ENCODE measurements at regions not wholly inside any gene's neighbourhood (a gene's known extent, or its start where the extent isn't known, plus 50 kb on each side); places are given as distances from the start of the nearest gene placed in this dataset.

DNA sequence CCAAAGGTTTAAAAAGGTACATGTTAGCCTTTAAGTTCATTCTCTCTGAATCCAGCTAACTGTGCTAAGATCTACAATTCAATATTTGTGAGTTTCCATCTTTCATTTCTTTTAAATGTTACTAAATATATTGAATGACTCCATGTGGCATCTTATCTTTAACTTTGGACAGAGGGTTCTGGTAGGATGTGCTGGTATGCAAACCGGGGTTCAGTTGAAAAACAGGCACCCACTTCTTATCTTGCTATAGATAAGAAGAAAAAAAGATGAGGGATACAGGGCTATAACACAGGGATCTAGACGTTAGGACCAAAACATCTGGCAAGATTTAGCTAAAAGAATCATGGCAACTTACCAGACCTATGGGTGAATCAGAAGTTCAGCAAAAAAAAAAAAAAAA is 538.3 kb downstream of the EDEM1 start:
- intact Hi-C loops (cut with micrococcal nuclease) = no loop called here
- H3K36me3 Mint-ChIP-seq = no peaks in the 10 kb centered on the region
- Histone ChIP-seq H4K20me1 (ENCODE audit: insufficient read depth, low read length) (no peaks in the 10 kb centered on the region), H3K4me3 (replicated peaks in 1 of 3; ENCODE audit: low read depth in 2 of 3, low read length in 3 of 3) (no peak overlapping the region), H3K27me3 (ENCODE audit: control insufficient read depth in 2 of 2, insufficient read depth in 2 of 2, low read length in 2 of 2) (no peaks in the 10 kb centered on the region), H3K27ac (ENCODE audit: low read depth in 1 of 2, low read length in 2 of 2) (no peak overlapping the region), H3K9me3 (replicated peaks in 1 of 2; ENCODE audit: control insufficient read depth in 1 of 2, insufficient read depth in 1 of 2, low read length in 2 of 2) (no peaks in the 10 kb centered on the region), H3K36me3 (replicated peaks in 1 of 2; ENCODE audit: control insufficient read depth in 1 of 2, insufficient read depth in 2 of 2, low read length in 2 of 2) (no peaks in the 10 kb centered on the region), H3K4me2 (replicated peaks; ENCODE audit: extremely low read depth, low read length, poor library complexity, severe bottlenecking) (no peak overlapping the region), H3K9ac (ENCODE audit: insufficient read depth, low read length, poor library complexity, severe bottlenecking) (no peak overlapping the region), H2AFZ (ENCODE audit: insufficient read depth, low read depth, low read length, poor library complexity, severe bottlenecking) (no peak overlapping the region), H3K4me1 (ENCODE audit: control insufficient read depth in 1 of 2, insufficient read depth in 2 of 2, low read length in 2 of 2) (no peaks in the 10 kb centered on the region), H3K79me2 (ENCODE audit: insufficient read depth, low read length) (no peaks in the 10 kb centered on the region)
- H3K9me3 Mint-ChIP-seq = peaks cover 0 to 4% (median 0%) of the 10 kb centered on the region in 7 donors
- no CpG with 5 or more reads among the region's 2 CpGs for WGBS (ENCODE audit: insufficient coverage)
- no peak for DNase-seq
- peaks cover 15% of the 10 kb centered on the region for H3K4me1 Mint-ChIP-seq
- TF ChIP-seq, protein P1, sequence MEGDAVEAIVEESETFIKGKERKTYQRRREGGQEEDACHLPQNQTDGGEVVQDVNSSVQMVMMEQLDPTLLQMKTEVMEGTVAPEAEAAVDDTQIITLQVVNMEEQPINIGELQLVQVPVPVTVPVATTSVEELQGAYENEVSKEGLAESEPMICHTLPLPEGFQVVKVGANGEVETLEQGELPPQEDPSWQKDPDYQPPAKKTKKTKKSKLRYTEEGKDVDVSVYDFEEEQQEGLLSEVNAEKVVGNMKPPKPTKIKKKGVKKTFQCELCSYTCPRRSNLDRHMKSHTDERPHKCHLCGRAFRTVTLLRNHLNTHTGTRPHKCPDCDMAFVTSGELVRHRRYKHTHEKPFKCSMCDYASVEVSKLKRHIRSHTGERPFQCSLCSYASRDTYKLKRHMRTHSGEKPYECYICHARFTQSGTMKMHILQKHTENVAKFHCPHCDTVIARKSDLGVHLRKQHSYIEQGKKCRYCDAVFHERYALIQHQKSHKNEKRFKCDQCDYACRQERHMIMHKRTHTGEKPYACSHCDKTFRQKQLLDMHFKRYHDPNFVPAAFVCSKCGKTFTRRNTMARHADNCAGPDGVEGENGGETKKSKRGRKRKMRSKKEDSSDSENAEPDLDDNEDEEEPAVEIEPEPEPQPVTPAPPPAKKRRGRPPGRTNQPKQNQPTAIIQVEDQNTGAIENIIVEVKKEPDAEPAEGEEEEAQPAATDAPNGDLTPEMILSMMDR (IDR thresholded peaks at IDR 0.05) = no peak
- peaks cover 0 to 3% (median 0%) of the 10 kb centered on the region in 3 donors for H3K27me3 Mint-ChIP-seq (ENCODE audit: low read depth in 3 of 3)
- no peak overlapping the region for H3K4me3 Mint-ChIP-seq
- no peak overlapping the region for H3K27ac Mint-ChIP-seq

DNA sequence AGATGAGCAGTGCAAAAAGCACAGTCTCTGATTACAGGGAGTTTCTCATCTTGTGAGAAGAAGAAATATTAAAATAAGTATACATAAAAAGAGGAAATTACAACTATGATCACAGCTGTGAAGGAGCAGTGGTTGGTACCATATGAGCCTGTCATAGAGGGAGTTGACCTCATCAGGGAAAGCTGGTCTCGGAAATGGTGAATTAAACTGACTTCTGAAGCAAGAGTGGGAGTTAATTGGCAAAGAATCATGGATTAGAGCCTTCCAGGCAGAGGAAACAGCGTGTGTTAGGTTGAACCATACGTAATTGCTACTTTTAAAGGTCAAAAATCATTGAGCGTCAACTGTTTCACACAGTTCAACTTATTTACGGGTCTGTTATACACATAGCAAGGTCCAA is 539.1 kb downstream of the EDEM1 start:
- peaks cover 0 to 4% (median 0%) of the 10 kb centered on the region in 7 donors for H3K9me3 Mint-ChIP-seq
- TF ChIP-seq, protein P1 (IDR thresholded peaks at IDR 0.05) = no peak
- no peak overlapping the region for H3K4me3 Mint-ChIP-seq
- H3K4me2 ChIP-seq (replicated peaks; ENCODE audit: extremely low read depth, low read length, poor library complexity, severe bottlenecking) = no peak overlapping the region
- peaks cover 15% of the 10 kb centered on the region for H3K4me1 Mint-ChIP-seq
- no peaks in the 10 kb centered on the region for H3K4me1 ChIP-seq (ENCODE audit: control insufficient read depth in 1 of 2, insufficient read depth in 2 of 2, low read length in 2 of 2)
- H3K27ac Mint-ChIP-seq = no peak overlapping the region
- H3K36me3 ChIP-seq (replicated peaks in 1 of 2; ENCODE audit: control insufficient read depth in 1 of 2, insufficient read depth in 2 of 2, low read length in 2 of 2) = no peaks in the 10 kb centered on the region
- no peak overlapping the region for H3K9ac ChIP-seq (ENCODE audit: insufficient read depth, low read length, poor library complexity, severe bottlenecking)
- WGBS (ENCODE audit: insufficient coverage) = 80% methylated on average over 2 of the region's 5 CpGs
- no peaks in the 10 kb centered on the region for H3K79me2 ChIP-seq (ENCODE audit: insufficient read depth, low read length)
- no peaks in the 10 kb centered on the region for H3K27me3 ChIP-seq (ENCODE audit: control insufficient read depth in 2 of 2, insufficient read depth in 2 of 2, low read length in 2 of 2)
- H2AFZ ChIP-seq (ENCODE audit: insufficient read depth, low read depth, low read length, poor library complexity, severe bottlenecking) = no peak overlapping the region
- H3K9me3 ChIP-seq (replicated peaks in 1 of 2; ENCODE audit: control insufficient read depth in 1 of 2, insufficient read depth in 1 of 2, low read length in 2 of 2) = no peaks in the 10 kb centered on the region
- DNase-seq = peak in 2 of 3 donors; percentile 4 to 8
- no peak overlapping the region for H3K27ac ChIP-seq (ENCODE audit: low read depth in 1 of 2, low read length in 2 of 2)
- no peaks in the 10 kb centered on the region for H4K20me1 ChIP-seq (ENCODE audit: insufficient read depth, low read length)
- peaks cover 0 to 3% (median 0%) of the 10 kb centered on the region in 3 donors for H3K27me3 Mint-ChIP-seq (ENCODE audit: low read depth in 3 of 3)
- no peak overlapping the region for H3K4me3 ChIP-seq (replicated peaks in 1 of 3; ENCODE audit: low read depth in 2 of 3, low read length in 3 of 3)
- no peaks in the 10 kb centered on the region for H3K36me3 Mint-ChIP-seq
- intact Hi-C loops (cut with micrococcal nuclease) = no loop called here
